ENCODE measurements at regions not wholly inside any gene's neighbourhood (a gene's known extent, or its start where the extent isn't known, plus 50 kb on each side); places are given as distances from the start of the nearest gene placed in this dataset.
A peak's percentile ranks its signal among the peaks of the same experiment; 100 is the strongest.

GRCh38 chr16:64829678-64830077, 292.2 kb downstream of the CDH11 start:
- DNase-seq (ENCODE audit: low read depth in 4 of 4, low spot score in 3 of 4) = no peak

- DNase-seq (ENCODE audit: low read depth in 4 of 4, low spot score in 3 of 4) = no peak
These were observed 295.5 kb downstream of the CDH11 start for GRCh38 chr16:64826374-64826773.

DNA sequence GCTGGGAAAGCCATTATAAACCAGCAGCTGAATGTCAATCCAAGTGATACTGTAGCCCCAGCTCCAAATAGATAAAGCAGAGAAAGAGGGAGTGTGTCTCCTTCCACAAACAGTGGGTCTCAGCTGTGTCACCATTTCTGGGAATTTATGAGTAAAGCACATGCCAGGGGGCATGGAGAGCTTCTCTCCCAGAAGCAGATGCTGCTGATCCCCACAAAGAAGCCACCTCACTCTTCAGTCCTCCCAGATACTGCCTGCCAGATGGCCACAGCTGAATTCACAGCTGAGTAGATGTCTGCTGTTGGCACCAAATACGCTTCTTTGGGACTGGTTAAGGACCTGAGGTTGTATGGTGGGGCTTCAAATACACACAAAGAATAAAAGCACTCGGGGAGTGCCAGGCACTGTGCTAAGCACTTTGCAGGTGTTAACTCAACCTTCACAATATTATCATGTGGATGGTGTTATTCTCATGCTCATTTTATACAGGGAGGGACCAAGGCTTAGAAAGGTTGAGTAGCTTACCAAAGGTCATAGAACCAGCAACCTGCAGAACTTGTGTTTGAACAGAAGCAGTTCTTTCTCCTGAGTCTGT, 298.3 kb downstream of the CDH11 start:
- no peak for DNase-seq (ENCODE audit: low read depth in 4 of 4, low spot score in 3 of 4)

DNA sequence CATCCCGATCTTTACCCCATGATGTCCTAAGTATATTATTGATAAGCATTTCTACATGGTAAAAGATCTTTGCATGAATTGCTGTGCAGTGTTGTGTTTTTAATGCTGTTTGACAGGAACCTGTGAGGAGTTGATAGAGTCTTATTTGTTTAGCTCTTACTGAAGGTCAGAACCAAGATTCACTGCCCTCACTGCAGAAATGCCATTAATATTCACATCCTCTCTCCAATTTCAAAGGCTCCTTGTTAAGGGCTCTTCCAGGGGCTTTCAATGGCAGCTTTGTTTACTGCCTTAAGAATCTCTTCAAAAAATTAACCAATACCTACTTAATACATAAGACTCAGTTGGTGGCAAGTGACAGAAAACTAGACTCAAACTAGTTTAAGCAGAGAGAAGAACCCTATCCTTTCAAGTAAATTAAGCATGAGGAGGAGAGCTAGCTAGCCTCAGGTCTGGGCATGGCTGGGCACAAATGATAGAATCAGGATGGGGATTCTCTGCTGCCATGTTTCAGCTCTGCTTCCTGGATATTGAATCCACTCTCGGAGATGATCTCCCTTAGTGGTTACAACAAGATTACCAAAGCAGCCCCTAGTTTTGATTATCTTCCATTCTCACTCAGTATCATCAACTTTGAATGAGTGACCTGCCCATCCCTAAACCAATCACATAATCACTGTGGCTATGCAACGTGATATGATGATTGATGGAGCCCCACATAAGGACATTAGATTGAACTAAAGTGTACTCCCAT, 311.8 kb downstream of the CDH11 start:
- DNase-seq (ENCODE audit: low read depth in 4 of 4, low spot score in 3 of 4) = no peak

GRCh38 chr16:64808474-64808873, 313.4 kb downstream of the CDH11 start:
- no peak for DNase-seq (ENCODE audit: low read depth in 4 of 4, low spot score in 3 of 4)

DNA sequence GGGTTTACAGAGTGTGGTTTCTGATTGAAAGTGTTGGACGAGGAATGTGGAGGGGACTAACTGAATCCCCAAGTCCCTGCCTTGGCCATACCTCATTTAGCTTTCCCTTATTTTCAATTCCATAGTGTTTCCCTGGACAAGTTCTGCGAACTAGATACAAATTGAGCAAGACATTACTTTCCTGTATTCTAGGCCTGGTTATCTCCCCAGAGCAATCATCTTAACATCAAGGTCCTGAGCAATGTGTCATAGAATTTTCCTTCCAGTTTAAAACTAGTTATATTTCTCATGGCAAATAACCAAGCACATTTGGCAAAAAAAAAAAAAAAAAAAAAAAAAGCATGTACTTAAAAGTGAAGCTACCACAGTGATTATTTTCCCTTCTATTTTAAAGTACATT, 330.1 kb downstream of the CDH11 start:
- no peak for DNase-seq (ENCODE audit: low read depth in 4 of 4, low spot score in 3 of 4)

DNA sequence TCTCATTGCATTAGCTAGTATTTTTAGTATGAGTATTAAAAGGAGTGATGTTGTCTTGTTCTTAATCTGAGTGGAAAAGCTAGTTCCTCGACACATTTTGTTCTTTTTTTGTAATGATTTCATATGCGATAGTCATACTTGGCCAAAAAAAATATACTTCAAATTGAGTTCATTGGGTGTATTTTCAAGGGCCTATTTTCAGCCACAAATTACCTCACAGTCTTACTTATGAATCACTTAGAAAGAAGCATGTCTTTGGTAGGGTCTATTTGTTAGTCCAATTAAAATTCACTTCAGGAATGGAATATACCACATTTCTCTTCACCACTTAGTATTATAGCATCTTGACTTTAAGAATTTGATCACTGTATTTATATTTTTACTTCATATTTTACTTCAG, 337.2 kb downstream of the CDH11 start:
- DNase-seq (ENCODE audit: low read depth in 4 of 4, low spot score in 3 of 4) = no peak

DNA sequence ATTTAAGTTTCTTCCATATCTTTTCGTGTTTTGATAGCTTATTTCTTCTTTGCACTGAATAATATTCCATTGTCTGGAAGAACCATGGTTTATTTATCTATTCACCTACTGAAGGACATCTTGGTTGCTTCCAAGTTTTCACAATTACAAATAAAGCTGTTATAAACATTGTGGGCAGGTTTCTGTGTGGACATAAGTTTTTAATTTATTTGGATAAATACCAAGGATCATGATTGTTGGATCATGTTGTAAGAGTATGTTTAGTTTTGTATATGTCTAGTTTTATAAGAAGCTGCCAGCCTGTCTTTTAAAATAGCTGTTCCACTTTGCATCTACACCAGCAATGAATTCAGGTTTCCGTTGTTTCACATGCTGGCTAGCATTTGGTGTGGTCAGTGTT, 339.4 kb downstream of the CDH11 start:
- DNase-seq (ENCODE audit: low read depth in 4 of 4, low spot score in 3 of 4) = no peak

GRCh38 chr16:64780445-64780844, 341.4 kb downstream of the CDH11 start:
- DNase-seq (ENCODE audit: low read depth in 4 of 4, low spot score in 3 of 4) = no peak

GRCh38 chr16:64778777-64779176, 343.1 kb downstream of the CDH11 start:
- no peak for DNase-seq (ENCODE audit: low read depth in 4 of 4, low spot score in 3 of 4)

GRCh38 chr16:64773638-64774037, 348.2 kb downstream of the CDH11 start:
- DNase-seq (ENCODE audit: low read depth in 4 of 4, low spot score in 3 of 4) = no peak

DNA sequence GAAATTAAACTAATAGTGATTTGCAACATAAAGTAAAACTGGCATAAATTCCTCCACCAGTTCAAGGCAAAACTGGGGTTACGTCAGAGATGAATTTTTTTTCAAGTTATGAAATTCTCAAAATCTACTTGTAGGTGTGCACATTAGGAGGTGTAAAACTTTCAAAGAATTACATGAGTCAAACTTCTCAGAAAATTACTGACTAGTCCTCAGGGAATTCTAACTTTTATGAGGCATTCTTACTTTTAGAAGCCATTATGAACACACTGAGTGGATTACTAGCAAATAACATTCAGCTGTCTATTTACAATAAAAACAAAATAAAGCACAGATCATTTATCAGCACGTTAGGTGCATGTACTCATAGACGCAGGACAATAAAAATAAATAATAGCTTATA, 348.7 kb downstream of the CDH11 start:
- DNase-seq (ENCODE audit: low read depth in 4 of 4, low spot score in 3 of 4) = no peak

DNA sequence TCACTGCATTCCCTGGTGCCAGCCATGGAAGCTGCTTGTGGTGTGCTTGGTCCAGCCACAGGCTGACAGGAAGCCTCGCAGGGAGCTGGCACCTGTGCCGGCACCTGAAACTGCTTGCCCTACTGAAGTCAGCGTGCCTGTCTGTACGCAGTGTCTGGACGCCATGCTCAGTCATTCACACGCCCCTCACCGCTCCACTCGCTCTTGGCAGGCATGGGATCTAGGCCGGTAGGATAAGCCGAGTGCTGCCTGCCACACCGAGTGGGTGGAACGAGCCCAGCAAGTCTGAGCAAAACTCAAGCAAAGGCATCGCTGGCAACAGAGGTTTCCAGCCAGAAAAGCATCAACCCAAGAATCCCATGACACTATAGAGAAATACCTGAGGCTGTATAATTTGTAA, 350.6 kb downstream of the CDH11 start:
- DNase-seq (ENCODE audit: low read depth in 4 of 4, low spot score in 3 of 4) = no peak

GRCh38 chr16:64762211-64762610, 359.7 kb downstream of the CDH11 start:
- DNase-seq (ENCODE audit: low read depth in 4 of 4, low spot score in 3 of 4) = no peak

- no peak for DNase-seq (ENCODE audit: low read depth in 4 of 4, low spot score in 3 of 4)
These were observed 367.6 kb downstream of the CDH11 start for GRCh38 chr16:64754279-64754678.

DNA sequence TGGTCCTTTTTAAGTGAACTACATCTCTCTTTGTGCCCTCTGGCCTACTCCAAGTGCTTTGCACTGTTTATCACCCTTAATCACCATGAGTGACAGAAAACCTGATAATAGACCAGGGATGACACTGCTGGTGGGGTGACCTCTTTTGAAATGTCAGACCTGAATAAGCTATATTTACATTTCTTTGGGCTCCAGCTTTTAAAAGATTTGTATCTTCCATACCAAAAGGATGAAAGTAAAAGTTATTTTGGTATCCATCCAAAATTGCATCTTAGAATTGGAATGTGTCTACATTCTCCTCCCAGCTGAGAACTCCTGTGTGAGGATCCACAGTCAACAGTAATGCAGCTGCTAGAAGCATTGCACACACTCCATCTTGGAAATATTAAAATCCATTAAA, 370.0 kb downstream of the CDH11 start:
- DNase-seq (ENCODE audit: low read depth in 4 of 4, low spot score in 3 of 4) = no peak

- DNase-seq (ENCODE audit: low read depth in 4 of 4, low spot score in 3 of 4) = no peak
These were observed 372.5 kb downstream of the CDH11 start for GRCh38 chr16:64749346-64749745.

DNA sequence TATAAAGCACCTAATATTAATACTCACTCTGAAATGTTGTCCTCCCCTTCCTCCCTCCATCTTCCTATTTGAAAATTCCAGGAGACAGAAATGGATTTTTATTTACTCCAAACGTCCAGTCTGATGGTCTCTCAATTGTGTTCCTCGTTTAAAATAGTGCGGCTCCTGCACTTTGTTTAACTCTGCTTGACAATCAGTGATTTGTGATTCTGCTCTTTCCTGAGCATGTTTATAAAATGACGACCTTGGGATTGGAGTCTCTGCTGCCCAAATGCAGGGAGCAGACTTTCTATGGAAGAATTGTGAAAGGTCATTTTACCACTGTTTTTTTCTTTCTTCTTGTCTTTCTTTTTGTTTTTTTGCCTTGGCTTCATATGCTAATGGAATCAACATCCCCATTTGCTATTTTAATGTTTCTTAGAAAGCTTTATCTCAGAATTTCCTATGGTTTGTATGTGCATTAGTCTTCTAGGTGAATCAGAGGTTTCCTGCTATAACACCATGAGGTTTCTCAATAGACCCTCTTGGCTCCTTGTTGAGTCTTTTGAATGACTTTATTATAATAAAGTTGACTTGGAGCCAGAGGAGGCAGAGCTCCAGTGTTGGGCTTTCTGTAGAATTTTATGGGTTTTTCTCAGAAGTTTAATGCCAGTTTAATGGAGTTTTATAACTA, 376.5 kb downstream of the CDH11 start:
- peak in 2 of 4 donors; percentile 26 to 28 for DNase-seq (ENCODE audit: low read depth in 4 of 4, low spot score in 3 of 4)

DNA sequence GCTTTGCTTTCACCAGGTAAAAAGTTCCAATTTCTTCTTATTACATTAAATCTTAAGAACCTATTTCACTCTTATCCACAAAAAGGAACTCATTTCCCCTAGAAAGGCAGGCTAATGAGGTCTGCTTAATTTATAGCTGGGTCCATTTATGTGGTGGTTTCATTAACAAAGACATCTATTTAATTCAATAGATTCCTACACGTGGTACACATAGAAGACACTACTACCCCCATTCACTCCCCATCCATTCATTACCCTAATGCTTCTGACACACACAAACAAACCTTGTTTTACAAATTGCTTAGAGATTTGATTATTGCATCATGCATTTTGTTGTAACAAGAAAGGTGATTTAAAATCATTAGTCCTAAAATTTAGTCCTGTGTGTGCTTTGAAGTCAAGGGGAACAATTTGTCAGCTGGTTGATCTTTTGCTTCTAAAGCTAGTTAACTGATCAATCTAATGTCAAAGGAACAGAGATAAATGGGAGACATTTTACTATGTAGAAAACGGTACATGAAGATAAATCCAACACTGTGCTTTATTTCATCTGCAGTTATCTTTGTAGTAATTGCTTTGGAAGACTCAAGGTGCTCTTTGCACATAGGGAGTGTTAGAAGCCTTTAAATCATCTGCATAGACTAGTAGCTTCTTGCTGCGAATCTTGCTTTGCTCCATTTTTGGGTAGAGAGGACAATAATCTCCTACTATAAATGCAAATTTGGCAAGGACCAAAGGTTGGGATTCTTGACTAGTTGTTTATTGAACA, 379.2 kb downstream of the CDH11 start:
- DNase-seq (ENCODE audit: low read depth in 4 of 4, low spot score in 3 of 4) = no peak

- no peak for DNase-seq (ENCODE audit: low read depth in 4 of 4, low spot score in 3 of 4)
These were observed 381.6 kb downstream of the CDH11 start for GRCh38 chr16:64740261-64740660.

DNA sequence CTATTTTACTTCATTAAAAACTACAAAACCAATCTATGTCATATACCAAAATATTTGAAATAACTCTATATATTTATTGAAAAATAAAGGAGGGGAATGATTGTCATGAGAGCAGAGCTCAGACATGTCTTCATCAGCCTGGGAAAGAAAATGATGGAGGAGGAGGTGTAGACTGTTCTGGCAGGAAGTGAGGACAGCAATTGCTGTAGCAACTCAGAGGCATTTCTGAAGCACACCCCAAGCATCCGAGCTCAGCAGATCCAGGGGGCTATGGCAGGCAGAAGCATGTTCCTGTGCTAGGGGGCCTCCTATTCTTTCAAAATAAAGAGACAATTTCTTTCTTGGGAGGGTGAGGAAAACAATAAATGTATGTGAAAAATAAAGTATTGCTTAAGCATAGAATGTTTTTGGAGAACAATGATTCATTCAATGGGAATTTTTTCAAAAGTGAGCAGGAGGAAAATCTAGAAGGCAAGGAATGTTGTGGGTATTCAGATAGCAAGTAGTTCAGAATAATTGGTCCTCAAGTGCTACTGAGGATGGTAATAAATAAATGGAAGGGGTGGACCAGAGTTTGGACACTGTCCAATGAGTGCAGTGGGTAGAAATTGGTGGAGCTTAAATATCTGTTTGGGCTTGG, 383.4 kb downstream of the CDH11 start:
- DNase-seq (ENCODE audit: low read depth in 4 of 4, low spot score in 3 of 4) = no peak

Measured in right renal pelvis (tissue), 4 donors.